HG02885 (cell line): ENCODE measurements at regions not wholly inside any gene's neighbourhood (a gene's known extent, or its start where the extent isn't known, plus 50 kb on each side); places are given as distances from the start of the nearest gene placed in this dataset.

Source experiments
- ATAC-seq: cut with Tn5 transposase; IDR thresholded peaks from one replicate; pipeline ENCODE4 v1.9.1; 2021; ENCODE audit warnings: mild to moderate bottlenecking; ENCODE audit not compliant: unreplicated experiment, poor library complexity

DNA sequence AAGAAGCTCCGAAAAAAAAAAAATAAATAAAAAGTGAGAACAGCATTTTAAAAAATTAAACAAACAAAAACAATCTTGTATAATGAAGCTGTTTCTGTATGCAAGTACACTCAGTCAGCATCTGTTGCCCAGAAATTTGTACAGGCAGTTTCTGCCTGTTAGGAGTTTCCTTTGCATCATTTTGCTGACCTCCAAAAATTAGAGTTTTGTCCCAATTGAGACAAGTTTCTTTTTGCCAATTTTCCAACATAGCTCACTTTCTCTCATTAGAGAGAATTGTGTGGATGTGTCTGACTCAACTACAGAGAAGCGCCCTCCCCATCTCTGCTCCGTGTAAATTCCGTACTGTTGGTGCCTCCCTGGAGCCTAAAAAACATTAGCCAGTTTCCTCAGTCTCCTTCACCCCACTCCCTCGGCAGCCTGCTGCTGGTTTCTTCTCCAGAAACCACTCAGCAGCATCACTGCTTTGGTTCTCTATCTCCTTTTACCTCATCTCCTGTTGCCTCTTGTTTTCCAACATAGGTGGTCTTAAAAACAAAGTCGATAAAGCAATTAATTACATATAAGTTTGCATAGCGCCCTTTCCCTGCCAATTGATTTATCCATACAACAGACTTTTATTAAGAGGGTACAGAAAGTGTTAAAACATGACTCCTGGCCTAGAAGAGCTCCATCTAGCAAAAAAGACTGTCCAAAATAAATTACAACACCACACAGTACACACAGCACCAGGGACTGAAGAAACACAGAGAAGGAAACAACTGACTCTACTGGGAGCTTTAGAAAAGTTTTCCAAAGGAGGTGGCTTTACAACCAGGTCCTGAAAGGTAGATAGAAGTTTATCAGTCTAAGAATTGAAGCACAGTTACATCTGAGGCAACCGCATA, 286.7 kb downstream of the SHOX2 start:
- no peak for ATAC-seq

DNA sequence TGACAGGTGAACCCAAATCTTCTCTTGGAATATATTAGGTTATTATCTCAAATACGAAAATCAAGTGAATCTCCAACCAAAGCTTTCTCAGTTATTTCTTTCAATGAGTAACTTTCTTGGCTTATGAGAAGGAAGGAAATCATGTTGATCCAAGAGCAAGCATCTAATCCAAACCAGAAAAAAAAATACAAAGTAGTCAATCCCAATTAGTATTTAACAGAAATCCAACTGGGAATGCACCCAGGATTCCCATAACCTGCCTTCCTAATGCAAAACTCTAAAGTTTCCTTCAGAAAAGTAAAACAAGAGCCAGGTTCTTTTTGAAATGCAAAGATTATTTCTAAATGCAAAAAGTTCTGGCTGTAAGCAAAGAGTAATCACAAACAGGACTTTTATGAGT, 289.3 kb downstream of the SHOX2 start:
- ATAC-seq: no peak

GRCh38 chr3:157816296-157816695, 289.9 kb downstream of the SHOX2 start:
- no peak for ATAC-seq

- ATAC-seq: no peak
These were observed 290.5 kb downstream of the SHOX2 start for GRCh38 chr3:157815739-157816138.

GRCh38 chr3:157810924-157811718, 295.1 kb downstream of the SHOX2 start:
- ATAC-seq: no peak

- ATAC-seq: no peak
These were observed 298.9 kb downstream of the SHOX2 start for GRCh38 chr3:157807280-157807679.

- ATAC-seq: no peak
These were observed 300.7 kb downstream of the SHOX2 start for GRCh38 chr3:157805538-157805937.

GRCh38 chr3:157794771-157795170, 291.6 kb upstream of the VEPH1 start:
- no peak for ATAC-seq

DNA sequence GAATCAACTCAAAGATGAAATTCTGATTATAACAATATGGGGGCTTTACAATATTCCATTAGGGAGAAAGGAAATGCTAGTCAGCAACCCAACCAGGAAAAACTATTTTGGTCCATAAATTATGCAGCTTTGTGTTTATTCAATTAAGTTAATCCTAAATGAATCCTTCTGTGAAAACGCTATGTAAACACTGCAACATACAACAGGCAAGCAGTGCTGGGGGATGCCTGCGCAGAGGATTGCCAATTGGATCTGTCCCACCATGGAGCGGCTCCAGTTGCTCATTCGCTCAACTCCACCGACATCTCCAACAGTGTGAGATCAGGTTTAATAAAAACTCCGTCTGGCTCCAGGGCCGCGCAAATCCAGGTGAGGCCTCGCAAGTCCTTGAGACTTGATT, 290.5 kb upstream of the VEPH1 start:
- ATAC-seq: no peak

DNA sequence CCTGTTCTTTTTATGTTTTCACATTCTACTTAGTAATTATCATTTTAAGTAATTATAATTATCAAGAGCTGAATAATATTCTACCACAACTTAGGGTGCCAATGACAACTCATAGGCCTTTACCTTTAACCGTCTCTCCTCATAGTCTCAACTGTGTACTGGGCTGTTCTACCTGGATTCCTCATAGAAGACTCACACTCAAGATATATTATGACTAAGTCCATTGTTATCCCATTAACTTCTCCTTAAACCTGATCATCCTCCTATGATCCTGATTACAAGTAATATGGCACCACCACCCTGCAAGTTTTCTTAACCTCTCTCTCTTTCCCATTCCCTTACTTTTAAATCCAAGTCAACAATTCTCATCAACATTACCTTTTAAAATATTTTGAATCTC, 285.9 kb upstream of the VEPH1 start:
- ATAC-seq: no peak

DNA sequence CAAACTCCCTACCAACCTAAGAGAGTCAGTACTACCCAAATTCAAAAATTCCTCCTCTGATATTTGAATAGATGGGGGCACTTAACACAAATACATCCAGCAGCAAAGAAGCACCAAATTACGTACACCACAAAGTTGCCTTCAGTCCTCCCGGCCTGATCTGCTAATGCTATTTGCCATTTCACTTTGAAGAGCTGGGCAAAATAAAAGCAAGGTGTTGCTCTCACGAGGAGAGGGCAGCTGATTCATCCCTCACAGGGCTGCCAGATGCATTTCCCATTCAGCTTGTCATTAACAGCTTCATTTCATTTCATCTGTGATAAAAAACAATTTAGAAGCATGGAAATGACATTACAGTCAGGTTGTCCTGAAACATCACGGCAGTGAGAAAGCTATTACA, 283.4 kb upstream of the VEPH1 start:
- no peak for ATAC-seq

DNA sequence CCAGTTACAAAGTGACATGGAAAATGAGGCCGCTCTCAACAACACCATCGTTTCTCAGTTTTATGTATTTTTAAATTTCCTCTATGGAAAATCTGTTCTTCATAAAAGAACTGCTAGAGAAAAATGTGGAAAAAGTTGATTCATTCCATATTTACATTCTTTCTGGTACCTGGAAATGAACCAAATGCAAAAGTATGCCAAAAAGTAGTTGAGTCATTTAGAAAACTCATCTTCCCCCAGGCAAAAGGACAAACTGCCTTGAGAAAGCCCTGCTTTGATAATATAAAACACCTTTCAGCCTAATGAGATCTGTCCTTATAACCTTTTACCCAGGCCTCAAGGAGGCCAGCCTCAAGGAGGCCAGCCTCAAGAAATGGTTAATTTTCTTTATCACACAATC, 283.0 kb upstream of the VEPH1 start:
- ATAC-seq: no peak

- ATAC-seq: no peak
These were observed 282.0 kb upstream of the VEPH1 start for GRCh38 chr3:157785102-157785826.

- no peak for ATAC-seq
These were observed 279.0 kb upstream of the VEPH1 start for GRCh38 chr3:157782236-157782635.

GRCh38 chr3:157776861-157777260, 273.6 kb upstream of the VEPH1 start:
- ATAC-seq: no peak

DNA sequence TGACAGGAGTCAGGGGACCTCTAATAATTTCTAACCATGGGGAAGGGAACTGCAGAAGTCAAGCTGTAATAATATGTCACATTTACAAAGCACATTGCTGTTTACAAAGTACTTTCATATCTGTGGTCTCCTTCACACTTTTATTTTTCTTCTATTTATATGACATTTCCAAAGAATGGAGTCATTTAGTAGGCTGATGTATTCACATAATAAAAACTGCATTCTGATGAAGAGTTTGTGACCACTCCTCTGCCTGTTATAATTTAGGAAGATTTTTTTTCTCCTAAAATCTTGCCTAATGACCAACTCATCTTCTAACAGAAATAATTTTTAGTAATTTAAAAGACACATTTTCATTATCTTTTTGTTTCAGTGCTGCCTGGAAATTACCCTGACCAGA, 272.2 kb upstream of the VEPH1 start:
- no peak for ATAC-seq

DNA sequence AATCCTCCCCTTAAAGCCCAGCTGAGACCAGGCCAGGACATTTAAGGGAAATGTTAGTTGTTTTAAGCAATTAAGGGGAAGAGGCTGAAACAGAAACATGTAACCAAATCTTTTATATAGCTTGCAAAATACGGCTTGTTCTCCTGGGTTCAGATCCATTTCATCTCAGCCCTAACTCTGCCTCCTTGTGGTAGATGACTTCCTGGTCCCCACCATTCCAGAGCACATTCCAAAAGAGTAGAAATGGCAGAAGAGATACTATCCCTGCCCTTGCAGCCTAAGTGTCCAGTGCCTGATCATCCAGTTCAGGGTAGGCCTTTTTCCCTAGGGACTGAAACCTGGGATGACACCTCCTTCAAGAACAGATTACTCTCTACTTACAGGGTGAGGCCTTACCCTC, 266.2 kb upstream of the VEPH1 start:
- ATAC-seq: no peak

GRCh38 chr3:157767607-157768006, 264.4 kb upstream of the VEPH1 start:
- ATAC-seq: no peak

- no peak for ATAC-seq
These were observed 260.4 kb upstream of the VEPH1 start for GRCh38 chr3:157763644-157764043.

DNA sequence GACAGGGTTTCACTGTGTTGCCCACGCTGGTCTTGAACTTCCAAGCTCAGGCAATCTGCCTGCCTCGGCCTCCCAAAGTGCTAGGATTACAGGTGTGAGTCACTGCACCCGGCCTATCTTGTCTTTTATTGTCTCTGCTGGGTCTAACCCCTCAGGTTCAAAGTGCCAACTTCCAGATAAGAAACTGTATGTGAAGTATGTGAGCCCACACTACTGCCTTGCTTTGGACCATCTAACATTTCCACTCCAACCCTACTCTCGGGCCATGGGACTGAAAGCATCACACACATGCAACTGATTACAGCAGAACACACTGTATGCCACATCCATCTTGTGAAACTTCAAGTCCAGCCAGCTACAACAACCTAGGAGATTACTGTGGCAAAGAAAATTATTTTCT, 256.1 kb upstream of the VEPH1 start:
- no peak for ATAC-seq

- no peak for ATAC-seq
These were observed 252.0 kb upstream of the VEPH1 start for GRCh38 chr3:157755233-157755632.
